SH-SY5Y (cell line): ENCODE measurements at regions not wholly inside any gene's neighbourhood (a gene's known extent, or its start where the extent isn't known, plus 50 kb on each side); places are given as distances from the start of the nearest gene placed in this dataset.

Source experiments
- GATA2 ChIP-seq: IDR thresholded peaks from 2 replicates; pipeline ENCODE4 v1.6.1; 2011; ENCODE audit warnings: mild to moderate bottlenecking, low read depth, low read length
- GATA3 ChIP-seq: IDR thresholded peaks from 2 replicates; pipeline ENCODE4 v1.6.1; 2011; ENCODE audit warnings: low read depth, mild to moderate bottlenecking, low read length, moderate library complexity

DNA sequence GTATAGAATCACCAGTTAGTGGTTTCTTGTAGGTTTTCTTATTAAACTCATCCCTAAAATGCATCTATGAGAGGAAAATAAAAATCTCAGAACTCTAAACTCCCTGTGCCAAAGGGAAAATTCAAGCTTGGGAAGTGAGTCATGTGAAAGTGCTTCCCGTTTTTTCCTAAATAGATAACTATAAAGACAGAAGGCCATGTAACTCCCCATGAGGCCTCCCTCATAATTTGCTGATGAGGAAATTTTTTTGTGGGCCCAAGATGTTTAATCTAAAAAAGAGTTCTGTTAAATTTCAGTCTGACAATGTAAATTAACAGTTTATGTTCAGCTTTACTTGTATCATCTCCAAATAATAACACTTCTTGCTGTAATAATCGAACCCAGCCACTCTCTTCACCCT lies 1273.9 kb downstream of the OTOL1 start:
- TF ChIP-seq GATA3: no peak
- TF ChIP-seq GATA2: no peak
